ENCODE measurements at regions not wholly inside any gene's neighbourhood (a gene's known extent, or its start where the extent isn't known, plus 50 kb on each side); places are given as distances from the start of the nearest gene placed in this dataset.

GRCh38 chr12:115351514-115352077, 667.6 kb upstream of the TBX3 start:
- TF ChIP-seq, protein P1, sequence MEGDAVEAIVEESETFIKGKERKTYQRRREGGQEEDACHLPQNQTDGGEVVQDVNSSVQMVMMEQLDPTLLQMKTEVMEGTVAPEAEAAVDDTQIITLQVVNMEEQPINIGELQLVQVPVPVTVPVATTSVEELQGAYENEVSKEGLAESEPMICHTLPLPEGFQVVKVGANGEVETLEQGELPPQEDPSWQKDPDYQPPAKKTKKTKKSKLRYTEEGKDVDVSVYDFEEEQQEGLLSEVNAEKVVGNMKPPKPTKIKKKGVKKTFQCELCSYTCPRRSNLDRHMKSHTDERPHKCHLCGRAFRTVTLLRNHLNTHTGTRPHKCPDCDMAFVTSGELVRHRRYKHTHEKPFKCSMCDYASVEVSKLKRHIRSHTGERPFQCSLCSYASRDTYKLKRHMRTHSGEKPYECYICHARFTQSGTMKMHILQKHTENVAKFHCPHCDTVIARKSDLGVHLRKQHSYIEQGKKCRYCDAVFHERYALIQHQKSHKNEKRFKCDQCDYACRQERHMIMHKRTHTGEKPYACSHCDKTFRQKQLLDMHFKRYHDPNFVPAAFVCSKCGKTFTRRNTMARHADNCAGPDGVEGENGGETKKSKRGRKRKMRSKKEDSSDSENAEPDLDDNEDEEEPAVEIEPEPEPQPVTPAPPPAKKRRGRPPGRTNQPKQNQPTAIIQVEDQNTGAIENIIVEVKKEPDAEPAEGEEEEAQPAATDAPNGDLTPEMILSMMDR (IDR thresholded peaks at IDR 0.05; ENCODE audit: control extremely low read depth in 1 of 3, insufficient read depth in 1 of 3, low read depth in 1 of 3, low read length in 3 of 3): no peak
- TF ChIP-seq SIN3A (conservative IDR thresholded peaks at IDR 0.05 in 1 of 2, IDR thresholded peaks at IDR 0.05 in 1 of 2; ENCODE audit: low read depth in 1 of 2, low read length in 2 of 2) (no peak), EP300 (IDR thresholded peaks at IDR 0.05; ENCODE audit: borderline replicate concordance in 1 of 2, low read depth in 2 of 2, low read length in 2 of 2) (no peak), CEBPB (IDR thresholded peaks at IDR 0.05; ENCODE audit: low read depth, low read length) (no peak), POLR2A (IDR thresholded peaks at IDR 0.05; ENCODE audit: control extremely low read depth in 1 of 2, low read depth in 2 of 2, low read length in 2 of 2) (no peak), SP4 (IDR thresholded peaks at IDR 0.05; ENCODE audit: low read length) (no peak), CHD1 (IDR thresholded peaks at IDR 0.05; ENCODE audit: low read depth, low read length) (no peak)

Measured in H1 (cell line).